ENCODE measurements at regions not wholly inside any gene's neighbourhood (a gene's known extent, or its start where the extent isn't known, plus 50 kb on each side); places are given as distances from the start of the nearest gene placed in this dataset.

DNA sequence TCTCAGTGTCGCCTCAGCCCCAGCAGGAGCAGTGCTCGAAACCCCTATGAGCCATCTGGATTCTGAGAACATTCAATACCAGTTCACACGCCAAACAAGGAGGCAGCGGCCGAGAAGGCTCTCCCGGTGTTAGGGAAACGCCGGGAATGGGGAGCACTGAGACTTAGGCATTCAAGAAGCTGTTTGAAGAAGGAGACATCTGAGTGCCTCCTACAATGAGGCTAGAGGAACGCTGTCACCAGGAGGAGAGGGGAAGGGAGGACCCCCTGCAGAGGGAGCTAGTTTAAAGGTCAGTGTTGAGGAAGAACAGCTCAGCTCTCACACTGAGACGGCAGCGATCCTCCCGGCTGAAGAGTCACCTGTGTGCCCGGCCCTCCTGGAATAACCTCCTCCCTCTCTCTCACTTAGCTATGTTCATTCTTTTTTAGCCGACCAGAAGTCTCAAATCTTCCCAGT is 69.9 kb downstream of the SERPINA3 start:
- no peak for DNase-seq

DNA sequence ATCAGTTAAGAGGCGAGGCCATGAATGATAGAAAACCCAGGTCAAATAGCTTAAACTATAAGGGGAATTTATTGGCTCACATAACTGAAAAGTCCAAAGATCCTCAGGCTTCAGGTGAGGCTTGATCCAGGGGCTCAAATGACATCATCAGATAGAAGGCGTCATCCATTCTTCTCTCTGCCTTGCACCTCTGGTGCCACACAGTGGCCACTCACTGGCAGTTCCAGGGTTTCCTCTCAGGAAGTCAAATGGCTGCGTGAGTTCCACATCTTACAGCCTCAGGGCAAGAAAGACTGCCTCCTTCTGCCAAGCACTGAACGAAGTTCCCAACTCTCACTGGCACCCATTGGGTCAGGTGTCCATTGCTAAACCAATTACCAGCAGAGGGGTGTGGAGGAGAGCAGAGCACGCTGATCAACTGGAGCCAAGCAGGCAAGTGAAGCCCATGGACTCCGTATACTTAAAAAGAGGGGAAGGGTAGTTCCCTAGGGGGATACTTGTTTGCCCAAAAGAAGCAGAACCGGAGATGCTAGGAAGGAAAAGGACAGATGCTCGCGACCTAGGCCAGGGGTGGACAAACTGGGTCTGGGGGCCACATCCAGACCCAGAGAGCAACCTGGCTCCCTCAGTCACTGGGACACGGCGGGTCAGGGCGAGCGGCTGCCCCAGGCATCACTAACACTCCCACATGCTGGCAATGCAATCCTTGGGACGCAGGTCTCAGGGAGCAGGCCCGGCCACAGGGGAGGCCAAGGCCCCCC is 69.3 kb downstream of the SERPINA3 start:
- peak; percentile 17 to 61 for DNase-seq

DNA sequence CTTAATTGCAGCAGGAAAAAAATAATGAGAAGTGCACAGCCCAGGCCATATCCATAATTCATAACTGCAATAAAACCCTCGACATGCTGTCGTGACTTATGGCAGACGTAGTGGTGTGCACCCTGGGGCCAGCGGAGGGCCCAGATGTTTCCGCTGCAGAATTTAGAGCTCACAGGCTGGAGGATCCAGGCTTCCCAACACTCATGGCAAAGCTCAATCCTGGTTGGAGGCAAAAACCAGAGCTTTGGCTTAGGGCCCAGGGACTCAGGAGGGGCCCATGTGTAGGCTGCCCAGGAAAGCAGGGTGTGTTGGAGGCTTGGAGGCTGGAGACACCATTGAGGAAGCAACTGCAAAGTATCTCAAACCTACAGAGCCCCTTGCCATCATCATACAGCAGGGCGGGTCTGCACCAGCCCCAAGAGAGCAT is 68.7 kb downstream of the SERPINA3 start:
- DNase-seq = no peak

DNA sequence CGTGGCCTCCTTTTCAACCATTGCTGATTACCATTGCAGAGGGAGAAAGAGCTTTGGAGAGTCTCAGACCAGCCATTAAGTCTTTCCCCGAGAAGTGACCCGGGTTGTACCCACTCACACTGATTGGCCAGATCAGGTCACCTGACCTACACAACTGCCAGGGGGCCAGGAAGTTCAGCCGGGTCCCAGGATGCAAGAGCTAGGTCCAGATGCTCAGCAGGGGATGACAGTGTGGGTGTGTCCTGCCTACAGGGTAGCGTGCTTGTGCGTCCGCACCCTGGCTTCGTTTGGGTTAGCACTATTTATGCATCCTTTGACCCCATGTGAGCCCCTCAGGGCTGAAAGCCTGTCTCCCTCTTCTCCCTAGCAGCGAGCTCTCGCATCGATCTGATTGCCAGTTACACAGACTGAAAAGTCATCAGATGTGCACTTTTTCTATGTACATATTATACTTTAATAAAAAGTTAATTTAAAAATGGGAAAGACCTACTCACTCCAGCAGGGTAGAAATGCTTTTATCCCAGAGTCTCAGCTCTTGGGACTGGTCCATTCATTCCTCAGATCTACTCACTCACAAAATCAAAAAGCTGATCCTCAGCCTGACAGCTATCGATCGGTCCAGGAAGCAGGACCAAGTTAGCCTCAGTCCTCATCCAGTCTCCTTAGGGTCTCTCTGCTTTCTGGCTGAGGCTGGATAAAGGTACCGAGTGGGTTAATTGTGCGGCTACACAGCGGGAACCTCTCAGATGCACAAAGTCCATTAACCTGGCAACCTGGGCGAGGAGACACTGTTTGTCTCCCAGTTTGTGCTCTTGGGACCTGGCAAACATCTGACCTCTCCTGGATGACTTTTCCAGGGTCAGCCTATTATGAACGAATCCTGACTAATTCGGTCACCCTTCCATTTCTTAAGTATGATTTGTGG is 68.0 kb downstream of the SERPINA3 start:
- no peak for DNase-seq

DNA sequence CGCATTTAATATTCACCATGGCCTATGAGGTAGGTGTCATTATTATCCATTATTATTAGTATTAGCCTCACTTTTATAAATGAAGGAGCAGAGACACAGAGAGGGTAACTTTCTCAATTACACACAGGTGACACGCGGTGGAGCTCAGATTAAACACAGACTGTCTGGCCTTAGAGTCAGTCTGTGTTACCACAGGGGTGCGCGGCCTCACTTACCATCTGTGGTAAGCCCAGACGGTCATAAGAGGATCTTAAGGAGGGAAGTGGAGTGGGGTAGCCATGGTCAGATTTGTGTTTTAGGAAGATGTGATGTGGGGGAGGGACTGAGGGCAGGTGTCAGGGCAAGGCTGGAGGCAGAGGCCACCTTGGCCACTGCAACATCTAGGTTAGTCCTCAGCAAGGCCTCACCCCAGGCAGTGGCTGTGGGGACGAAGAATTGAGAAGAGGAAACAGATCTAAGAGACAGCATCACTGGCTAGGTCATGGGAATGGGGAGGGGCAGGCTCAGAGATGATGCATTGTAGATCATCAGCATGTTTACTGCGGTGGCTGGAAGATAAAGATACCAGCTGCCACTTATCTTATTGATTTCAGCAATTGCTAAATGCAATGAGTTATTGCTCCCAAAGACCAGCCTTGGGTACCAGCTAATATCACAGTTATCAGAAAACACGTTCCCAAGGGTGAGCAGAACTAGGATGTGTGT is 67.1 kb downstream of the SERPINA3 start:
- DNase-seq = no peak

DNA sequence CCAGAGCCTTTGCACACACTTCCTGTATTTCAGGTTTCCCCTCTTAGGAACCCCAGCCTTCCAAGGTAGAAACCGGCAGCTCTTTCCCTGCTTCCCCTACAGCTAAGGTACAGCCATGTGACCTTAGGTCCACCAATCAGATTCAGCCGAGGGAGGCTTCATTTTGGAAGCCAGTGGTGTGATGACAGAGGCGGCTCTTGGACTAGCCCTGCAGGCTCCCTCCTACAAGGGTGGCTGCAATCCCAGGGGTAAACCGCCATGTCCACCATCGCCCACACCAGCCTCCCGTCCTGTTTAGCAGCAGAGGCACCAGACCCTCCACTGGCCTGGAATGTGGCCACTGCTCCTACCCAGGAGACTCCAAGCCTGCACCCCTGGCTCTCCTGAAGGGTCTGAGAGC is 65.6 kb downstream of the SERPINA3 start:
- no peak for DNase-seq

DNA sequence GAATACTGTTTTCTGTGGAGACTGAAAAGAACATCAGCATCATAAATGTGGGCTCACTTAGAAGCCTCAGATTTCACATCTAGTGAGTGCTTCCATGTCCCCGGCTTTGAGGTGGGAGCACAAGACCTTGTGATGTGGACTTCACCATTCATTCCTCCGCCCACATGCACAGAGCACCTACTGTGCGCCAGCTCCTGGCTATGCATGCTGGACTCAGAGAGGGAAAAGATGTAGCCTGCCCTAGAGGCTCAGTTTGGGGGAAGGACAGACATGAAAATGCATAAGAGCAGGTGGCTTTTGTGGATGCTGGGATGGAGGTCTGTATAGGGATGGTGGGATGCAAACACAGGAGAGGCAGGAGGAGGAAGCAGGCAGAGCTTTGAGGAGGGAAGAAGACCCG is 65.0 kb downstream of the SERPINA3 start:
- no peak for DNase-seq

DNA sequence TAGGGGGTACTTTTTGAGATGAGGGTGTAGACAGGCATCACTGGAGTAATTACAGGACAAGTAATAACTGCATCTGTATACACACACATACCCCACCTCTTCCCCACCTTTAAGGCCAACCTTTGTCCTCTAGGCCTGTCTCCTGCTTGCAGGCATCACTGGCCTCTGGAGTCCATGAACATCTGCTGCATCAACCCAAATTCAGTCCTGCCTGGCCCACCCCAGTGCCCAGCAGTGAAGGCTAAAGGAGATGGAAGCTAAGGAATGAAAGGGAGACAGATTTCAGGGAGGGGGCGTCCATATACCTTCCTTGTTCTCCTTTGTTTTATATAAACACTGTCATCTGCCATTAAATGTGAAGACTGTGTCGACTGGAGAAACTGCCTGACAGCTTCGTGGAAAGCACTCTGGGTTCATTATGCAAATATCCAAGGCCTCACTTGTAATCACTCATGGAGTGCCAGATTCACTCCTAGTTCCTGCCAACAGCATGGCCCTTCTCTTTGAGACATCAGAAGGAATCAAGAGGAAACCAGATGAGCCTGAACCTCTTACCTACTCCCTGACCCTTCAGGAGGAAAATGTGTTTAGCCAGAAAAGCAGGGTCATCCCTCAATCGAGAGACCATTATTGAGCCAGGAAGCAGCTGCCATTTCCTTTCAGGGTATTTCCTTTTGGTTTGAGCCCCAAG is 64.4 kb downstream of the SERPINA3 start:
- no peak for DNase-seq

DNA sequence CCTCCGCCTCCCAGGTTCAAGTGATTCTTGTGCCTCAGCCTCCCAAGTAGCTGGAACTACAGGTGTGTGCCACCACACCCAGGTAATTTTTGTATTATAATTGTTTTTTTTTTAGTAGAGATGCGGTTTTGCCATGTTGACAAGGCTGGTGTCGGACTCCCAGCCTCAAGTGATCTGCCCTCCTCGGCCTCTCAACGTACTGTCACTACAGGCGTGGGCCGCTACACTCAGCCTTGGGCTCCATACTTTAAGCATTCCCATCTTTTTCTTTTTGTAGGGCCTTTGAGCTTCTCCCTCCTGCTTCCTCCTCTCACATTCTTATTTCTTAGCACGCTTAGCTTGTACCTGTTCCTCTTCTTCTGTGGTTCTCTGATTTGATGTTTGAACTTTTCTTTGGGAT is 62.8 kb downstream of the SERPINA3 start:
- DNase-seq = no peak

DNA sequence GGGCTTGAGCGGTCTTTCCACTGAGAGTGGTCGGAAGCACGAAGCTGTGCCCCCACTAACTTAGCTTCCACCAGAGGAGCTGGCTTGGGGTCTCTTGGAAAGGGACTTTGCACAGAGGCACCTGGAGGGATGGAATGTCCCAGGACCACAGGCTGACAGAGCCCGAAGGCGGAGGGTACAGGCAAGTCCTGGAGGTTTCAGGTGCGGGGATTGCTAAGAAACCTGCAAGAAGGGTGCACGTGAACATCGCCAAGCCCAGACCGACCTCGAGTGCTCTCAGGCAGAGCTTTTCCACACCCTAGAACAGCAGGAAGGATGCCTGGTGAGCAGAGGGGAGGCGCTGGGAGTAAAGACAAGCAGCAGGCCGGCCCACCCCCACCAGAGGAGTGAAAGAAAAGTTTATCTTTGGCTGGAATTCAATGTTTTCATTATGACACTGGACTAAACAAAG is 61.6 kb downstream of the SERPINA3 start:
- no peak for DNase-seq

Data from inflammatory macrophage (primary cell).